Left forelimb (tissue), 1 donor: ENCODE measurements at regions not wholly inside any gene's neighbourhood (a gene's known extent, or its start where the extent isn't known, plus 50 kb on each side); places are given as distances from the start of the nearest gene placed in this dataset.

Source experiments
- DNase-seq: peaks from one replicate; pipeline ENCODE4 v3.0.0-alpha.2; 2018; ENCODE audit warnings: low spot score

- no peak for DNase-seq
Measured at GRCh38 chr3:34011171-34012101, 213.0 kb downstream of the PDCD6IP start.

GRCh38 chr3:34012102-34012461, 213.7 kb downstream of the PDCD6IP start:
- no peak for DNase-seq

DNA sequence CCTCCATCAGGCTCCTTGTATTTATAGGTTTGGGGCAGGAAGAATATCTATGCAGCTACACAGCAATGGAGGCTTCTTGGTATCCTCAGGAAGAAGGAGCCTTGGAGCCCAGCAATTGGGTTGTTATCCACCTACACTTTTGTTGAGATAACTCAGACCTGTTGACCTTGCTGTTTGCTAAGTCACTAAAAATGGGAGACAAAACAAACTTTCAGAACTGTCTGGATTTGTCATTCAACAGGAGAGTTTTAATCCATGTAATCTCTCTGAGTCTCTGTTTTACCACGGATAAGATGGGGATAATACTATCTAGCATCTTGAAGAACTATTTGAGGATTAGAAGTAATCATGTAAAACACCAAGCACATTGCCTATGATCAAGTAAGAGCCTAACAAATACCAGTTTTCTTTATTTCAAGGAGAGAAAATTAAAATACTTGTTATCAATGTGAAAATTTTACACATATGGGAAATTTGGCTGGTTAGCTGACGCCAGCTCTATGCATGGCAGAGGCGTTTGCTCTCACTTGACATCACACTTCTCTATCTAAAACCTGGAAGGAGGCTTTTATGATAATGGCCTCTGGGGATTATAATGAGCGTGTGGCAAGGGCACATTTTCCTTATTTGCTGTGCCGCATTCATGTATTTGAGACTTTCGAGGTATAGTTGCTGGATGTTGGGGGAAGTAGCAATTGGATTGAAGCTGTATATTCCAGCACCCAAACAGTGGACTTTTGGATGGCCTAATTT, 215.6 kb downstream of the PDCD6IP start:
- DNase-seq: no peak

DNA sequence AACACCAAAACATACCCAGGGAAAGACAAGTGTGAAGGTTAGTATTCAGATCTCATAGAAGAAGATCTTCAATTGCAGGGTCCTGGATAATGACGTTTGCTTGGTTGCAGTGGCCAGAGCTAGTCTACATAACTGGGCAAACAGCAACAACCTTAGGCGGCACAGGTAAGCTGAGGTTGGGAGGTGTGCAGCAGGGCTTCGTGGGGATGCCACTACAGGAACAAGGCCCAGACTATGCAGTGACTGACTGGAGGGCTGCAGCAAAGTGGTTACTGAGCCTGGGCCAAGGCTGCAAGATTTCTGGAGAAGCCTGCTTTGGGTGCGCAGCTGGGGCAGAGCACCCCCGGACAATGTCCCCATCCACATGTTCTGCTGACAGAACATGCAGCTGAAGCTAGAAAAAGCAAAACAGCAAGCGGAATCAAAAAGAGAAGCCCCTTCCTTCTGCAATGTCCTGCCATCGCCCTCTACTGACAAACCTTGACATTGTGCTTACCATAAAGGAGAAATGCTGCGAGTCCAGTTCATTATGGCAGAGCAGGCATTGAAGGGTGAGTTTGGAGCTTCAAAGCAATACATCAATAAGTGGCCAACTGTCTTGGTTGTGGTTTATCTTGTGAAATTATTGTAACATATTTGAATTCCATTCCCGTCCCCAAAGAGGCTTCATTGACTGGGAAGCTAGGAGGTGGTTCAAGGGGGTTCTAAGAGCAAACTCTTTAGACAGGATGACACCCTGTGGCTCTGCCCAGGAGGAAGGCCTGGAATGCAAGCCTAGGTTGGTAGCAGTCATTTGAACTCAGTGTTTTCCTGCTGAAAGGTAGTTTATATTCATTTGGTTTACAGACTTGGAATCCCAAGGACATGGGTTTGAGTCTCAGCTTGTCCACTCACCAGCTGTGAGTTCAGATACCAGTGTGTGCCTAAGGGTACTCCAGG, 217.0 kb downstream of the PDCD6IP start:
- no peak for DNase-seq

DNA sequence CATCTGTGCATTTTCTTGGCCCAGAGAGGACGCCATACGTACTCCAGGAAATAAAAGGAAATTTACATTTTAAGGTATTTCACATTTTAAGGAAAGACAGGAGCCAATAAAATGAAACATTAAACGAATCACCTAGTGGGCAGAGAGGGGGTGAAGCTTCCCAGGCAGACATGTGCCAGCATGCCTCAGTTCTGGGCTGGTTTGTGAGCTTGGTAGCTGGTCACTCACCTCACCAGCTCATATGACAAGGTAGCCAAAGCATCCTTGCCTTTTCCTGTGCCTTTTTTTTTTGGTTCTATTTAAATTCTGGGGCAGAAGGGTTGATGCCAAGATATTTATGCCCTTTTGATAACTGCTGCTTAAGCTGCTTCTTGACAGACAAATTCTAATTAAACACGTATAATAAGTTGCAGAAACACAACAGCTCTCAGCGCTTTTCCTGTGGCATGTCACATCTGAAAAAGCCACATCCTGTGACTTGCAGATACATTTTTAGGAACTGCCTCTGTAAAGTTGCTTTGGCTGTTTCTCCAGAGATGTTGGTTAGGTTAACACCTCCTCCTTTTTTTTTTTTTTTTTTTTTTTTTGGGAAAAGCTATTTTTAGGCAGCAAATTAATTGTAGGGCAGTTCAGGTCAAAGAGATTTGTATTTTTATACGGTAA, 218.6 kb downstream of the PDCD6IP start:
- no peak for DNase-seq

DNA sequence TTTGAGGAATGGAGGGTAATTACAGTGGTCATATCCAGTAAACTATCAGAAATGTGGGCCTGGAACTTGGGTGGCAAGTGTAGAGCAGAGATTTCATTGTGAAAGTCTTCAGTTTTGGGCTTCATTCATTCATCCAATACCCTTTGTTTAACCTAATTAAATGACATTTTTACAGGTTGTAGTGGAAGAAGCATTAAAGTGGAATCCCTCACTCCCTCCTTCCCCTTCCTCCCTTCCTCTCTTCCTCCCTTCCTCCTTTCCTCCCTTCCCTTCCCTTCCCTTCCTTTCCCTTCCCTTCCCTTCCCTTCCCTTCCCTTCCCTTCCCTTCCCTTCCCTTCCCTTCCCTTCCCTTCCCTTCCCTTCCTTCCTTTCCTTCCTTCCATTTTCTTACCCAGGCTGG, 219.3 kb downstream of the PDCD6IP start:
- DNase-seq: no peak

DNA sequence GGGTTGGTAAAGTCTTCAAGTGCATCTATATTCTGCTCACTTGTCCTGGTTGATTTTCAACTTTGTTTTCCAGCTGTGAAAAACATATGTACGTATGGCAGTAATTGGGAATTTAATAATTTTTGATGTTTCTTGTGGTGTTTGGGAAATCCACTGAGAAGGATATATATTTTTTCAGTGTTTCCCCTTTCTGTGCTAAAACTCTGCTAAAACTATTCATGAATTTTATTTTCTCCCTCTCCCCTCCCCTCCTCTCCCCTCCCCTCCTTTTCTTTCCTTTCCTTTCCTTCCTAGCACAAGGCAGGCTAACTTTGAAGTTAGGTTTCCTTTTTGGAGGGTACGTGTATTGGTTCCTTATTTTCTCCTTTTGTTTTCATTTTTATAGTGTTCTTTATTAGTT, 220.7 kb downstream of the PDCD6IP start:
- no peak for DNase-seq

DNA sequence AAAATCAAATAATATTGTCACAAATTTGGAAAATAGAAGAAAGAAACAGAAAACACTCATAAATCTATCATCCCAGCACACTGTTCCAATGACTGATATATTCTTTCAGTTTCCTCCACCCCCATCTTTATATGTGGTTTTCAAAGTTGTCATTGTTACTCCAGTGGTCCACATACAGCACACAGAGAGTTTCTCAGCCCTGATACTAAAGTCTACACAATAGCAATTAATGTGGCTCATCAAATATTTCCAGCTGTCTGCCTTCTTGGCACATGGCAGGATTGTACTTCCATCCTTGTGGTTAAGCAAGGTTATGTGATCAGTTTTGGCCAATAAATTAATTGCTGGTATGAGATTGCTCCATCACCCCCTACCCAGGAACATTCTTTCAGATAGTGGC, 221.7 kb downstream of the PDCD6IP start:
- DNase-seq: no peak

DNA sequence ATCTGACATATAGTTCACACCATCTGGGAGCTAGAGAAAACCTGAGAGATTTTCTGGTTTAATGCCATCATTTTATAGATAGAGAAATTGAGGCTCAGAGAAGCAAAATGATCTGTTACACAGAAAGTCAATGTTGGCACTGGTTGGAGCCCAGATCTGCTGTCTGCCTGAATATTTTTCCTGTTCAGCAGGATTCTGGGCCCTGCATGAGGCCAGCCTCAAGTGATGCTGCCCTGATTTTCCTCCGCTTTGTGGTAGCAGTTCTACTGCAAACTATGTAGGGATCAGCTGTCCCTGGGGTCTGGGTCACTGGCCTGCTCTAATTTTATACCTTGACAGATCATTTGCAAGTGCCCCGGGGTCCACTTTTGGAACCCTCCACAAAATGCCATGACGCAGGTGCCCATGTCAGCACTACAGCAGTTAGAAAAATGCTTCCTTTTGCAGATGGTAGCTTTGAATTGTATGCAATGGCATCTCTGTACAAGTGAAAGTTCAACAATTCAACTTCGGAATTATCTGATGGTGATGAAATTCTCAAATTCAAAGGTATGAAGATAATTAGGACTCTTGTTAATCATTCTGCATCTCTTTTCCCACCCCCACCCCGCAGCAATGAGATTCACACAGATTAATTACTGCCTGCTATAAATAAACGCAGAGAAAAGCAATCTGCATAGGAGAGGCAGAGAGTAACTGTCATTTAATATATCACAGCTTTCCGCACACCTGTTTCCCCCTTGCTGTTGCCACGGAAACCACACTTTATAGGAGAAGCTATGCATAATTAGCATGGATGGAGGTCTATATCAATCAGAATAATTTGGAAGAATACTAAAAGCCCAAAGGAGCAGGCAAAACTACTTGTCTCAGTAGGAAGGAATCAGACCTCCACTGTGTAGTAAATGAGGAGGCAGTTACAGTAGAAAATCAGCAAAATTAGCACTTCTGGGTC, 222.6 kb downstream of the PDCD6IP start:
- DNase-seq: no peak

- no peak for DNase-seq
Measured at GRCh38 chr3:34022147-34022546, 223.7 kb downstream of the PDCD6IP start.

DNA sequence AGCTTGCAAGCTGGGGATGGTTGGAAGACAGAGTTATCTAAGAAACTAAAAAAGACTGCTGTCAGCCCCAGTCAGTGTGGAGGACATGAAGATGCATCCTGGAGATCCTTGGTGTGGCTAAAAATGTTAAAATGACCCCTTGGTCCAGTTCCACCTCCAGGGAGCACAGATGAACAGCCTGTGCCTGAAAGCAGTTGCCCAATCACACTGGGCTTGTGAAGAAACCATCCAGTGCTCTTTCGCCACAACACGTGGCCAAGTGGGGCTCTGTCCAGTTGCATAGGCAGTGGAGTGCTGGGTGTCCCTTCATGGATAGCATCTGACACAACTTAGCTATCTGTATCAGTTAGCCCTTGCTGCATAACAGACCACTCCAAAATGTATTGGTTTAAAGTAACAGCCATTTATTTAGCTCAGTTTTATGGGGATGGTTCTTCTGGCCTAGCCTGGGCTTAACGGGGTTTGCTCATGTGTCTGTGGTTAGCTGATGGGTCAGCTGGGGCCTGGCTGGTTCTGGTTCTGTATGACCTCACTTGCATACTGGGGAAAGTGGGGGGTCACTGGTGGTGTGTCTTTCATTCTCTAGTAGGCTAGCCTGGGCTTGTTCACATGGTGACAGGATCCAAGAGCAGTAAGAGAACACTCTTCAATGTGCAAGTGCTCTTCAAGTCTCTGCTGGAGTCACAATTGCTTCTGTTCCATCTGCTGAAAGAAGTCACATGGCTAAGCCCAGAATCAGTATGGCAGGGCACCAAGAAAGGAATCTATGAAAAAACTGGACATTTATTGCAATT, 226.2 kb downstream of the PDCD6IP start:
- no peak for DNase-seq

GRCh38 chr3:34033839-34034238, 235.4 kb downstream of the PDCD6IP start:
- DNase-seq: no peak

DNA sequence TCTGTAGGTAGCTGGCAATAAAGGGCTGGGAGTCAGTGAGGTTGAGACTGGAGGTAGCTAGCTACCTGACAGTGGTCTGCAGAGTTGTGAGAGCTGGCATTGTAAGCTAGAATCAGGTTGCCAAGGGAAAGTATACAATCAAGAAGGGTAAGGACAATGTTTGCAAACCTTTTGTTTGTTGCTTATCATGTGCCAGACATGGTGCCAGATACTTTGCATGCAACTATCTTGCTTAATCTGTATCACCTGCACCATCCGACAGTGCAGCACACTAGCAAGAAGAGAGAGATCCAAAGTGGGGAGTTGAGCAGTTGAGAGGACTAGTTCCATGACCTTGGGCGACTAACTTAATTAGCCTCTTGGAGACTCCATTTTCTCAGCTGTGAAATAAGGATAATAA, 236.4 kb downstream of the PDCD6IP start:
- DNase-seq: no peak

GRCh38 chr3:34035775-34036174, 237.3 kb downstream of the PDCD6IP start:
- DNase-seq: no peak

DNA sequence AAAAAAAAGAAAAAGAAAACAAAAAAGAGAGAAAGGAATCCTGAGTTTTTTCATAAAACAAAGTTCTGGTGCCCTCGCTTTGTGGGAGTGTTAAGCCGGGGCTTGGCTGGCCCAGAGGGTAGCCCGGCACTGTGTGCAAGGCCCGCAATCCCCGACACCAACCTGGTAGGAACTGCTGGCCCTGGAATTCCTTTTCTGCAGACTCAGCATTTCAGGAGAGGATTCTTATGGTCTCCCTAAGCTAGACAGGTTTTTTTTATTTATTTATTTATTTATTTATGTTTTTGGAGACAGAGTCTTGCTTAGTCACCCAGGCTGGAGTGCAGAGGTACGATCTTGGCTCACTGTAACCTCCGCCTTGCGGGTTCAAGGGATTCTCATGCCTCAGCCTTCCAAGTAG, 238.8 kb downstream of the PDCD6IP start:
- DNase-seq: no peak

DNA sequence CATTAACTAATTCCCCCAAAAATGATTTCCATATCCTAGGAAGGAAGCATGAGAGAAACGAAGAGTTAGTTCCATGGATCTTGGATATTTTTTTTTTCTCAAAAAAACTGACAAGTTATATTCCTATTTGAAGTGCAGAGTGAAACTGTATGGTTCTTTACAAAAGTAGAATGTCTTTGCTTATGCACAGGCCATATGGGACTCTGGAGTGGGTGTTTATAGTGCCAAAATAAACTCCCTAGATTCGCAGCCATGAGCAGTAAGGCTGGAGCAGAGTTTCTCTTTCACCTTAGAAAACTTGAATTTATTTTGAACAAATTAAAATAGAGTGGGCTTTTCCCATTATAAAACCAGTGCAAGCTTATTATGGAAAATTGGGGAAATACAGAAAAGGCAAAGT, 239.7 kb downstream of the PDCD6IP start:
- DNase-seq: no peak

DNA sequence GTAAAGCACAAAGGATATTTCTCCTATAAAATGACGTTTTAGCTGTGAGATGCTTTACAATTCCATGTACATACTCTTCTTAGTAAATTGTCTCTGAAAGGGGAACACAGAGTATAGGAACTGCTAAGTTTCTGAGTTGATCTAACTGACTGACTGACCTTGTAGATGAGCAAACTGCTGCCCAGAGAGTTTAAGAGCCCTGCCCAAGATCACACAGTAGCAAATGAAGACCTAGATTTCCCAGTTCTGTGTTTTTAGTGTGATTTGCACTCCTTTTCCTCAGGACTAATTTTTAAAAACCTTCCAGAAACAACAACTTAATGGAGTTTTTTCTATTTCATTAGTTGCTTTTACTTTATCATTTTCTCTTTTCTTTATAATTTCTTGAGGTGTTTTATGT, 247.7 kb downstream of the PDCD6IP start:
- no peak for DNase-seq

- DNase-seq: no peak
Measured at GRCh38 chr3:34053626-34054025, 255.2 kb downstream of the PDCD6IP start.

- no peak for DNase-seq
Measured at GRCh38 chr3:34056181-34056910, 257.9 kb downstream of the PDCD6IP start.
